Keratinocyte (primary cell): ENCODE measurements at regions not wholly inside any gene's neighbourhood (a gene's known extent, or its start where the extent isn't known, plus 50 kb on each side); places are given as distances from the start of the nearest gene placed in this dataset.

Experiments used
- DNase-seq: peaks from one replicate; pipeline ENCODE4 v3.0.0-alpha.2; 2011; ENCODE audit warnings: low read depth, missing footprints, low spot score
- FAIRE-seq: peaks from 2 replicates; lab custom pipeline; 2011; peaks lifted over from hg19 to GRCh38; lab: Jason Lieb, UNC
- H2AFZ ChIP-seq: 2 replicates; pipeline ENCODE4 v1.6.0; 2012; ENCODE audit warnings: low read length, control low read depth, inconsistent platforms; ENCODE audit not compliant: control insufficient read depth
- H3K27ac ChIP-seq: 2 replicates; pipeline ENCODE4 v1.5.1; 2011; ENCODE audit warnings: low read length; ENCODE audit not compliant: control insufficient read depth, insufficient read depth
- H3K27me3 ChIP-seq: 3 replicates; pipeline ENCODE4 v1.6.0; 2011; ENCODE audit warnings: low read length; ENCODE audit not compliant: control insufficient read depth, insufficient read depth; ENCODE audit errors: extremely low read depth
- H3K36me3 ChIP-seq, 2 experiments: 2 replicates in 1 of 2; 3 replicates in 1 of 2; pipeline ENCODE4 v1.5.1; 2011; ENCODE audit warnings: low read length in 2 of 2, mild to moderate bottlenecking in 1 of 2; ENCODE audit not compliant: control insufficient read depth in 2 of 2, insufficient read depth in 2 of 2; ENCODE audit errors: extremely low read depth in 1 of 2
- H3K4me1 ChIP-seq: 3 replicates; pipeline ENCODE4 v1.5.1; 2011; ENCODE audit warnings: low read length; ENCODE audit not compliant: control insufficient read depth, insufficient read depth; ENCODE audit errors: extremely low read depth
- H3K4me2 ChIP-seq: 3 replicates; pipeline ENCODE4 v1.6.0; 2011; ENCODE audit warnings: low read depth, low read length; ENCODE audit not compliant: control insufficient read depth, insufficient read depth; ENCODE audit errors: extremely low read depth
- H3K4me3 ChIP-seq, 3 experiments: fragments of 200-600 bp in 1 of 3; sonication (generic) in 1 of 3; 2 replicates in 2 of 3; 3 replicates in 1 of 3; pipeline ENCODE4 v1.5.1; 2011 to 2016; ENCODE audit warnings: low read length in 3 of 3, mild to moderate bottlenecking in 3 of 3, control low read depth in 2 of 3, inconsistent platforms in 1 of 3, low read depth in 1 of 3, mixed read lengths in 1 of 3, mixed run types in 1 of 3, moderate library complexity in 1 of 3; ENCODE audit not compliant: control insufficient read depth in 2 of 3, insufficient read depth in 2 of 3; ENCODE audit errors: extremely low read depth in 1 of 3
- H3K79me2 ChIP-seq: 2 replicates; pipeline ENCODE4 v1.6.0; 2012; ENCODE audit warnings: low read length; ENCODE audit not compliant: control insufficient read depth, insufficient read depth
- H3K9ac ChIP-seq: 3 replicates; pipeline ENCODE4 v1.6.0; 2011; ENCODE audit warnings: low read length; ENCODE audit not compliant: control insufficient read depth, insufficient read depth; ENCODE audit errors: extremely low read depth
- H3K9me1 ChIP-seq: 3 replicates; pipeline ENCODE4 v1.6.0; 2011; ENCODE audit warnings: low read length; ENCODE audit not compliant: control insufficient read depth, insufficient read depth; ENCODE audit errors: extremely low read depth
- H3K9me3 ChIP-seq: 2 replicates; pipeline ENCODE4 v1.5.1; 2012; ENCODE audit warnings: low read depth, low read length; ENCODE audit not compliant: control insufficient read depth
- H4K20me1 ChIP-seq: 3 replicates; pipeline ENCODE4 v1.6.0; 2011; ENCODE audit warnings: low read length; ENCODE audit not compliant: control insufficient read depth, insufficient read depth; ENCODE audit errors: extremely low read depth
- EZH2 ChIP-seq: IDR thresholded peaks from one replicate; pipeline ENCODE4 v1.6.1; 2012; ENCODE audit warnings: inconsistent platforms, mild to moderate bottlenecking, low read length, moderate library complexity
- dilution Hi-C: fragments of 300-500 bp; cut with MboI; formaldehyde crosslinking; loops from one replicate; pipeline ENCODE4 v1.7.0; 2020; ENCODE audit warnings: low sequenced_read_pairs; ENCODE audit not compliant: extremely low pct_ligation_motif_present
- TF ChIP-seq, protein P1 (sequence below), 3 experiments: IDR thresholded peaks in 1 of 3; conservative IDR thresholded peaks in 1 of 3; optimal IDR thresholded peaks in 1 of 3; 2 replicates in 2 of 3; 3 replicates in 1 of 3; pipeline versions ENCODE3 to v1.5.1; 2011; ENCODE audit warnings: low read length in 3 of 3, mild to moderate bottlenecking in 3 of 3, moderate library complexity in 2 of 3, control low read depth in 1 of 3, inconsistent platforms in 1 of 3; ENCODE audit not compliant: insufficient read depth in 2 of 3; ENCODE audit errors: extremely low read depth in 1 of 3

DNA sequence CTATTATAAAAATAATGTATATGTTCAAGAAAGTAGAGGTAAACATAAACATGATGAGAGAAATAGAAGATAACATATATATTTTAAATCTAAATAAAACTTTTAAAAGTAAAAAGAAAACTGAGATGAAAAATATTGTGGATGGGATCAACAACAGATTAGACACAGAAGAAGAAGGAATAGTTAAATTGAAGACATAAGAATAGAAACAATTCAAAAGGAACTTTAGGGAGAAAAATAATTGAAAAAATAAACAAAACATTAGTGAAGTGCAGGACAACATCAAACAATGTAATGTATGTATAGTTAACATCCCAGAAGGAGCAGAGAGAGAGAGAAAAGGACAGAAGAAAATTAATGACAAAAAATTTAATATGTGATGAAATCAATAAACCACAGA lies 228.1 kb upstream of the TNRC6C start:
- Histone ChIP-seq H3K27ac (no peak overlapping the region), H3K9me1 (no peaks in the 10 kb centered on the region), H3K4me3 (no peak overlapping the region), H2AFZ (no peak overlapping the region), H3K4me1 (no peaks in the 10 kb centered on the region), H4K20me1 (no peaks in the 10 kb centered on the region), H3K9me3 (peaks cover 6% of the 10 kb centered on the region), H3K79me2 (no peaks in the 10 kb centered on the region), H3K36me3 (no peaks in the 10 kb centered on the region), H3K4me2 (no peak overlapping the region), H3K27me3 (peaks cover 21% of the 10 kb centered on the region), H3K9ac (no peak overlapping the region)
- DNase-seq = no peak
- no peak for FAIRE-seq
- TF ChIP-seq EZH2 = no peak
- TF ChIP-seq, protein P1, sequence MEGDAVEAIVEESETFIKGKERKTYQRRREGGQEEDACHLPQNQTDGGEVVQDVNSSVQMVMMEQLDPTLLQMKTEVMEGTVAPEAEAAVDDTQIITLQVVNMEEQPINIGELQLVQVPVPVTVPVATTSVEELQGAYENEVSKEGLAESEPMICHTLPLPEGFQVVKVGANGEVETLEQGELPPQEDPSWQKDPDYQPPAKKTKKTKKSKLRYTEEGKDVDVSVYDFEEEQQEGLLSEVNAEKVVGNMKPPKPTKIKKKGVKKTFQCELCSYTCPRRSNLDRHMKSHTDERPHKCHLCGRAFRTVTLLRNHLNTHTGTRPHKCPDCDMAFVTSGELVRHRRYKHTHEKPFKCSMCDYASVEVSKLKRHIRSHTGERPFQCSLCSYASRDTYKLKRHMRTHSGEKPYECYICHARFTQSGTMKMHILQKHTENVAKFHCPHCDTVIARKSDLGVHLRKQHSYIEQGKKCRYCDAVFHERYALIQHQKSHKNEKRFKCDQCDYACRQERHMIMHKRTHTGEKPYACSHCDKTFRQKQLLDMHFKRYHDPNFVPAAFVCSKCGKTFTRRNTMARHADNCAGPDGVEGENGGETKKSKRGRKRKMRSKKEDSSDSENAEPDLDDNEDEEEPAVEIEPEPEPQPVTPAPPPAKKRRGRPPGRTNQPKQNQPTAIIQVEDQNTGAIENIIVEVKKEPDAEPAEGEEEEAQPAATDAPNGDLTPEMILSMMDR (optimal IDR thresholded peaks at IDR 0.05 in 1 of 3, IDR thresholded peaks at IDR 0.05 in 1 of 3, conservative IDR thresholded peaks at IDR 0.05 in 1 of 3; ENCODE audit: extremely low read depth in 1 of 3, insufficient read depth in 2 of 3, low read length in 3 of 3) = no peak
- dilution Hi-C loops = no loop called here

DNA sequence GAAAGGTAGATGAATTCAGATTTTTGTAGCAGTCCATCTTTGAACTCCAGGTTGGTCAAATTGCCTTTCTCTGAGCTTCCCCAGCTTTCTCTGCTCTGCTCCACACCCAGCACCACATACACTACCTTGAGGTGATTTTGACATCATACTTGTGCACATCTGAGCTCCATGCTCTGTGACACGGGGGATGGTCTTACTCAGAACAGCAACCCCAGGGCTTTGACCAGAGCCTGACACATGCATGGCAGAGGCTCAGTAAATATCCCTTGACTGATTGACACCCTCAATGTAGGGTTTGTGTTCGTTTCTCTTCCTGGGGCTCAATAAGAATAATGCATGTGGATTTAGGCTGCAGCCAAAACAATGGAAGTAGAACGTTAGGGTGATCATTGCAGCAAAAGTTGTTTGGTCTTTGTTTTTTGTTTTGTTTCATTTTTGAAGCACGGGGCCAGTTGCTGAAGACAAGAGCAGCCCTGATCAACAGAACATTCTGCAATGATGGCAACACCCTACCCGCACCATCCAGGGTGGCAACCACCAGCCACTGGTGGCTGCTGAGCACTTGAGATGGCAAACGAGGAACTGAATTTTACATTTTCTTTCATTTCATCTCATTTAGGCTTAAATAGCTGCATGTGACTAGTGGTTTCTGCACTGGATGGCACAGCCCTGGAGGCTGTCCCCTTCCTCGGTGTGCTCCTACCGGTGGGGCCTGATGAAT lies 224.8 kb upstream of the TNRC6C start:
- no peak for TF ChIP-seq EZH2
- TF ChIP-seq, protein P1 (optimal IDR thresholded peaks at IDR 0.05 in 1 of 3, IDR thresholded peaks at IDR 0.05 in 1 of 3, conservative IDR thresholded peaks at IDR 0.05 in 1 of 3; ENCODE audit: extremely low read depth in 1 of 3, insufficient read depth in 2 of 3, low read length in 3 of 3) = no peak
- Histone ChIP-seq H2AFZ (no peak overlapping the region), H3K4me3 (no peak overlapping the region), H4K20me1 (no peaks in the 10 kb centered on the region), H3K27ac (no peak overlapping the region), H3K9ac (no peak overlapping the region), H3K36me3 (no peaks in the 10 kb centered on the region), H3K9me3 (peaks cover 6% of the 10 kb centered on the region), H3K79me2 (no peaks in the 10 kb centered on the region), H3K4me2 (no peak overlapping the region), H3K4me1 (no peaks in the 10 kb centered on the region), H3K27me3 (peaks cover 45% of the 10 kb centered on the region), H3K9me1 (no peaks in the 10 kb centered on the region)
- dilution Hi-C loops = no loop called here
- no peak for DNase-seq
- no peak for FAIRE-seq
